WTC11 (cell line): ENCODE measurements at regions not wholly inside any gene's neighbourhood (a gene's known extent, or its start where the extent isn't known, plus 50 kb on each side); places are given as distances from the start of the nearest gene placed in this dataset.

ENCODE experiments used
- ATAC-seq: fragments of 200-7000 bp; cut with Tn5 transposase; 2 replicates; pipeline ENCODE4 v1.10.0; 2021; ENCODE audit warnings: mild to moderate bottlenecking, moderate library complexity
- CTCF ChIA-PET: fragments of 300-600 bp; sonication (Branson Sonifier 250); formaldehyde crosslinking; loops from one replicate; lab custom pipeline; 2021; ENCODE audit warnings: antibody characterized with exemption; lab: Charles Lee
- POLR2A ChIA-PET: fragments of 350-600 bp; sonication (Branson Sonifier 250); formaldehyde crosslinking; loops from one replicate; lab custom pipeline; 2021; ENCODE audit warnings: antibody characterized with exemption; lab: Charles Lee
- DNase-seq: peaks from one replicate; pipeline ENCODE4 v3.0.0; 2021; ENCODE audit warnings: low spot score
- H3K27ac Mint-ChIP-seq: 2 replicates; pipeline ENCODE4 v1.8.0; 2021; ENCODE audit warnings: mixed read lengths
- H3K27me3 Mint-ChIP-seq: 2 replicates; pipeline ENCODE4 v1.8.0; 2021; ENCODE audit warnings: low read depth, mild to moderate bottlenecking, moderate library complexity, mixed read lengths
- H3K36me3 Mint-ChIP-seq: 2 replicates; pipeline ENCODE4 v1.8.0; 2021; ENCODE audit warnings: mixed read lengths
- H3K4me1 Mint-ChIP-seq: 2 replicates; pipeline ENCODE4 v1.8.0; 2022; ENCODE audit warnings: mixed read lengths
- H3K4me3 Mint-ChIP-seq: 2 replicates; pipeline ENCODE4 v1.8.0; 2021; ENCODE audit warnings: mild to moderate bottlenecking, moderate library complexity, mixed read lengths
- H3K9me3 Mint-ChIP-seq: 2 replicates; pipeline ENCODE4 v1.8.0; 2021; ENCODE audit warnings: mixed read lengths
- ARID4B ChIP-seq: sonication (generic); formaldehyde crosslinking; IDR thresholded peaks from 2 replicates; pipeline ENCODE4 v1.8.0; 2023; ENCODE audit warnings: missing genetic modification reagents, mild to moderate bottlenecking, borderline replicate concordance
- ATF2 ChIP-seq: sonication (generic); formaldehyde crosslinking; IDR thresholded peaks from 2 replicates; pipeline ENCODE4 v1.8.1; 2022; ENCODE audit warnings: low read depth, missing genetic modification reagents, borderline replicate concordance
- CDX4 ChIP-seq: fragments of 250-450 bp; sonication (Bioruptor Pico); IDR thresholded peaks from 2 replicates; pipeline ENCODE4 v1.9.0; 2021; ENCODE audit warnings: moderate library complexity, mild to moderate bottlenecking, inconsistent platforms, borderline replicate concordance
- CREB1 ChIP-seq: sonication (generic); formaldehyde crosslinking; IDR thresholded peaks from 2 replicates; pipeline ENCODE4 v1.8.0; 2023; ENCODE audit warnings: mild to moderate bottlenecking, missing genetic modification reagents
- CREM ChIP-seq: sonication (generic); formaldehyde crosslinking; IDR thresholded peaks from 2 replicates; pipeline ENCODE4 v1.8.1; 2022; ENCODE audit warnings: mild to moderate bottlenecking, missing genetic modification reagents, moderate library complexity
- E2F4 ChIP-seq: sonication (generic); formaldehyde crosslinking; IDR thresholded peaks from 2 replicates; pipeline ENCODE4 v1.8.1; 2022; ENCODE audit warnings: low read depth, mild to moderate bottlenecking, moderate library complexity, missing genetic modification reagents, borderline replicate concordance
- EMX1 ChIP-seq: fragments of 250-450 bp; sonication (Bioruptor Pico); IDR thresholded peaks from 2 replicates; pipeline ENCODE4 v1.8.0; 2021; ENCODE audit warnings: mild to moderate bottlenecking
- HMGXB4 ChIP-seq: sonication (generic); formaldehyde crosslinking; IDR thresholded peaks from 2 replicates; pipeline ENCODE4 v1.8.1; 2023; ENCODE audit warnings: mild to moderate bottlenecking, moderate library complexity, missing genetic modification reagents
- JAZF1 ChIP-seq: fragments of 250-450 bp; sonication (Bioruptor Pico); IDR thresholded peaks from 2 replicates; pipeline ENCODE4 v1.9.0; 2021; ENCODE audit warnings: moderate library complexity, mild to moderate bottlenecking, inconsistent platforms
- MAX ChIP-seq: sonication (generic); formaldehyde crosslinking; IDR thresholded peaks from 2 replicates; pipeline ENCODE4 v1.8.0; 2022; ENCODE audit warnings: mild to moderate bottlenecking, missing genetic modification reagents
- MLX ChIP-seq: sonication (generic); formaldehyde crosslinking; IDR thresholded peaks from 2 replicates; pipeline ENCODE4 v1.8.1; 2023; ENCODE audit warnings: mild to moderate bottlenecking, missing genetic modification reagents, moderate library complexity
- MXD4 ChIP-seq: fragments of 250-450 bp; sonication (Bioruptor Pico); IDR thresholded peaks from 2 replicates; pipeline ENCODE4 v1.8.0; 2021; ENCODE audit warnings: mild to moderate bottlenecking, moderate library complexity, borderline replicate concordance
- MYBL2 ChIP-seq: sonication (generic); formaldehyde crosslinking; IDR thresholded peaks from 2 replicates; pipeline ENCODE4 v1.8.1; 2023; ENCODE audit warnings: mild to moderate bottlenecking, moderate library complexity, missing genetic modification reagents
- NR1H2 ChIP-seq: sonication (generic); formaldehyde crosslinking; IDR thresholded peaks from 2 replicates; pipeline ENCODE4 v1.9.0; 2021; ENCODE audit warnings: mild to moderate bottlenecking, moderate library complexity, missing genetic modification reagents
- NR2C2 ChIP-seq: sonication (generic); formaldehyde crosslinking; IDR thresholded peaks from 2 replicates; pipeline ENCODE4 v1.8.0; 2022; ENCODE audit warnings: mild to moderate bottlenecking, missing genetic modification reagents
- NR3C1 ChIP-seq: sonication (generic); formaldehyde crosslinking; conservative IDR thresholded peaks from 2 replicates; pipeline ENCODE4 v1.8.1; 2023; ENCODE audit warnings: low read depth, mild to moderate bottlenecking, missing genetic modification reagents
- RELA ChIP-seq: sonication (generic); formaldehyde crosslinking; IDR thresholded peaks from 2 replicates; pipeline ENCODE4 v1.8.1; 2022; ENCODE audit warnings: missing genetic modification reagents, mild to moderate bottlenecking, borderline replicate concordance
- SOX15 ChIP-seq: fragments of 250-450 bp; sonication (Bioruptor Pico); IDR thresholded peaks from 2 replicates; pipeline ENCODE4 v1.9.0; 2021; ENCODE audit warnings: mild to moderate bottlenecking
- TP53 ChIP-seq: sonication (generic); formaldehyde crosslinking; IDR thresholded peaks from 2 replicates; pipeline ENCODE4 v1.8.1; 2023; ENCODE audit warnings: mild to moderate bottlenecking, missing genetic modification reagents
- USF1 ChIP-seq: sonication (generic); formaldehyde crosslinking; IDR thresholded peaks from 2 replicates; pipeline ENCODE4 v1.8.0; 2022; ENCODE audit warnings: mild to moderate bottlenecking, missing genetic modification reagents
- ZMAT4 ChIP-seq: fragments of 250-450 bp; sonication (Bioruptor Pico); IDR thresholded peaks from 2 replicates; pipeline ENCODE4 v1.9.0; 2021; ENCODE audit warnings: mild to moderate bottlenecking
- ZNF263 ChIP-seq: sonication (generic); formaldehyde crosslinking; IDR thresholded peaks from 2 replicates; pipeline ENCODE4 v1.8.1; 2022; ENCODE audit warnings: low read depth, mild to moderate bottlenecking, moderate library complexity, missing genetic modification reagents
- ZNF396 ChIP-seq: fragments of 250-450 bp; sonication (Bioruptor Pico); IDR thresholded peaks from 2 replicates; pipeline ENCODE4 v1.8.0; 2021; ENCODE audit warnings: mild to moderate bottlenecking, moderate library complexity, borderline replicate concordance
- ZNF423 ChIP-seq: fragments of 250-450 bp; sonication (Bioruptor Pico); IDR thresholded peaks from 2 replicates; pipeline ENCODE4 v2.1.2; 2022; ENCODE audit warnings: mild to moderate bottlenecking, moderate library complexity
- ZNF671 ChIP-seq: fragments of 250-450 bp; sonication (Bioruptor Pico); IDR thresholded peaks from 2 replicates; pipeline ENCODE4 v1.8.0; 2021; ENCODE audit warnings: mild to moderate bottlenecking

GRCh38 chr5:61991430-61991829 is 314.6 kb upstream of the KIF2A start:
- Mint-ChIP-seq H3K4me3 (no peak overlapping the region), H3K36me3 (peaks cover 3% of the 10 kb centered on the region; the same call in 1 of the 2 replicates), H3K4me1 (no peaks in the 10 kb centered on the region), H3K27ac (no peak overlapping the region), H3K27me3 (no peaks in the 10 kb centered on the region; the same call in 1 of the 2 replicates), H3K9me3 (peaks cover 12% of the 10 kb centered on the region)
- POLR2A ChIA-PET, result no interaction called here
- DNase-seq (no peak), ATAC-seq (no peak)
- TF ChIP-seq E2F4 (CRISPR knock-in tag) (no peak), ZNF263 (no peak), NR3C1 (no peak), RELA (no peak), ZMAT4 (CRISPR knock-in tag) (no peak), TP53 (CRISPR knock-in tag) (no peak), SOX15 (CRISPR knock-in tag) (no peak), CREM (CRISPR knock-in tag) (no peak), HMGXB4 (CRISPR knock-in tag) (no peak), ZNF396 (no peak), CDX4 (no peak), MXD4 (no peak), ARID4B (CRISPR knock-in tag) (no peak), ZNF423 (CRISPR knock-in tag) (no peak), MYBL2 (no peak), NR2C2 (CRISPR knock-in tag) (no peak), MAX (CRISPR knock-in tag) (no peak), USF1 (no peak)
- TF ChIP-seq, all 79 proteins: peak for 0
- CTCF ChIA-PET, result no interaction called here

GRCh38 chr5:61991866-61992265 is 314.1 kb upstream of the KIF2A start:
- ATAC-seq (no peak), DNase-seq (no peak)
- H3K36me3 Mint-ChIP-seq, result peaks cover 3% of the 10 kb centered on the region; the same call in 1 of the 2 replicates
- H3K4me1 Mint-ChIP-seq, result no peaks in the 10 kb centered on the region
- H3K27me3 Mint-ChIP-seq, result no peaks in the 10 kb centered on the region; the same call in 1 of the 2 replicates
- POLR2A ChIA-PET, result no interaction called here
- CTCF ChIA-PET, result no interaction called here
- no peak overlapping the region for H3K27ac Mint-ChIP-seq
- H3K9me3 Mint-ChIP-seq, result peaks cover 8% of the 10 kb centered on the region
- no peak overlapping the region for H3K4me3 Mint-ChIP-seq
- no peak for TF ChIP-seq MLX (CRISPR knock-in tag)
- TF ChIP-seq ZNF671 (CRISPR knock-in tag), result no peak
- TF ChIP-seq CREB1, result no peak
- TF ChIP-seq JAZF1 (CRISPR knock-in tag), result no peak
- TF ChIP-seq NR1H2 (CRISPR knock-in tag), result no peak
- TF ChIP-seq ATF2, result no peak
- TF ChIP-seq EMX1 (CRISPR knock-in tag), result no peak
- TF ChIP-seq MXD4, result no peak
- no peak for TF ChIP-seq USF1
